AG04449 (cell line): ENCODE measurements at regions not wholly inside any gene's neighbourhood (a gene's known extent, or its start where the extent isn't known, plus 50 kb on each side); places are given as distances from the start of the nearest gene placed in this dataset.

Experiments used
- CTCF ChIA-PET: fragments of 350-600 bp; formaldehyde crosslinking; extraction: SDS; loops from one replicate; lab custom pipeline; 2021; ENCODE audit warnings: antibody characterized with exemption; lab: Yijun Ruan, JAX
- POLR2A ChIA-PET: fragments of 400-600, 350-600 bp; formaldehyde crosslinking; extraction: SDS; loops from one replicate; lab custom pipeline; 2020; ENCODE audit warnings: antibody characterized with exemption, inconsistent platforms; lab: Yijun Ruan, JAX
- DNase-seq: peaks from one replicate; pipeline ENCODE4 v3.0.0-alpha.2; 2010; ENCODE audit warnings: low read depth, low spot score
- H3K4me3 ChIP-seq: 2 replicates; pipeline ENCODE4 v1.5.1; 2011; ENCODE audit warnings: low read depth, mild to moderate bottlenecking, control low read depth, low read length
- TF ChIP-seq, protein P1 (sequence below): IDR thresholded peaks from one replicate; pipeline ENCODE4 v1.5.1; 2011; ENCODE audit warnings: mild to moderate bottlenecking, moderate library complexity, low read length, control low read depth, inconsistent platforms; ENCODE audit not compliant: insufficient read depth; ENCODE audit errors: missing control alignments

DNA sequence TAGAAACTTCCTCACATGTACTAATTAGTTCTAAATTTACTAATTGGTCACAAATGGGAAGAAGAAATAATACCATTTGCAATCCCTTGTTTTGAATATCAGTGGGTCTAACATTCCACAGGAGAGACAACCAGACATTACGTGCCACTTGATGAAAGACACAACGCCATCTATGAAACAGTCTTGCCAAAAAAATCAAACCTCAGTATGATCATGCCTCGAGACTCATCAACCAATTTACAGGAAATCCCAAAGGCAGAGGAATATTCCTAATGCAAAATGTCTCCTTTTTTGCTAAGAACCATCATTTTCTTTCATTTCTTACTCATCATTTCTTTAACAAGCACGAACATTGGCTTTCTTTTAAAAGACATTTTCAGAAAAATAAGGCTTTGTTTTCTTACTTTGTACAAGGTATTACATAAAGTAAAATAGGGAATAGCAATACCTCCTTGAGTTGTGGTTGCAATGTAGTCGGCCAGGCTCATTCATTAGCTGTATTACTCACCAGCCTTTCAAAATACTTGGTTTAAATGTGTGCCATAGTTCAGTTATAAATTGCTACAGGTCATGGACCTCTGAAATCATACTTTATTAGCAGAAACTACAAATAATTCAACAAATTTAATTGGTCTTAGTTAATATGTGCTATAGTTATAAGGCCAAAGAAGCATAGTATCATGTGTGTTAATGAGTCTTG is 436.2 kb upstream of the FLRT2 start:
- no peak overlapping the region for H3K4me3 ChIP-seq
- no peak for DNase-seq
- TF ChIP-seq, protein P1, sequence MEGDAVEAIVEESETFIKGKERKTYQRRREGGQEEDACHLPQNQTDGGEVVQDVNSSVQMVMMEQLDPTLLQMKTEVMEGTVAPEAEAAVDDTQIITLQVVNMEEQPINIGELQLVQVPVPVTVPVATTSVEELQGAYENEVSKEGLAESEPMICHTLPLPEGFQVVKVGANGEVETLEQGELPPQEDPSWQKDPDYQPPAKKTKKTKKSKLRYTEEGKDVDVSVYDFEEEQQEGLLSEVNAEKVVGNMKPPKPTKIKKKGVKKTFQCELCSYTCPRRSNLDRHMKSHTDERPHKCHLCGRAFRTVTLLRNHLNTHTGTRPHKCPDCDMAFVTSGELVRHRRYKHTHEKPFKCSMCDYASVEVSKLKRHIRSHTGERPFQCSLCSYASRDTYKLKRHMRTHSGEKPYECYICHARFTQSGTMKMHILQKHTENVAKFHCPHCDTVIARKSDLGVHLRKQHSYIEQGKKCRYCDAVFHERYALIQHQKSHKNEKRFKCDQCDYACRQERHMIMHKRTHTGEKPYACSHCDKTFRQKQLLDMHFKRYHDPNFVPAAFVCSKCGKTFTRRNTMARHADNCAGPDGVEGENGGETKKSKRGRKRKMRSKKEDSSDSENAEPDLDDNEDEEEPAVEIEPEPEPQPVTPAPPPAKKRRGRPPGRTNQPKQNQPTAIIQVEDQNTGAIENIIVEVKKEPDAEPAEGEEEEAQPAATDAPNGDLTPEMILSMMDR, result no peak
- ChIA-PET CTCF (interaction anchor here (2.0 kb wide), 1 partner anchor 434 kb away, joined by 4 read pairs; no protein-coding TSS in a partner anchor), POLR2A (no interaction called here)

DNA sequence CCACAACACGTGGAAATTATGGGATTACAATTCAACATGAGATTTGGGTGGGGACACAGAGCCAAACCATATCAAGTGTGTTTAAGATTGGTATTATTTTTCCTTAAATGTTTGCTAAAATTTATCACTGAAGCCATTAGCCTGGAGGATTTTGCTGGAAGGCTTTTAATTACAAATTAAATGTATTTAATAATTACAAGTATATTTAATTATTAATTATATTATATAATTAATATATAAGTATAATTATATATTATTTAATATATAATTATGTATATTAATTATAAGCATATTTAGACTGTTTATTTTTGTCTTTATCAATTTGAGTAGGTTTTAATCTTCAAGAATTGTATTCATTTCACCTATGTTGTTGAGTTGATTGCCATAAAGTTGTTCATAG is 427.4 kb upstream of the FLRT2 start:
- POLR2A ChIA-PET, result no interaction called here
- no peak for DNase-seq
- no peak overlapping the region for H3K4me3 ChIP-seq
- TF ChIP-seq, protein P1, result no peak
- CTCF ChIA-PET, result no interaction called here

DNA sequence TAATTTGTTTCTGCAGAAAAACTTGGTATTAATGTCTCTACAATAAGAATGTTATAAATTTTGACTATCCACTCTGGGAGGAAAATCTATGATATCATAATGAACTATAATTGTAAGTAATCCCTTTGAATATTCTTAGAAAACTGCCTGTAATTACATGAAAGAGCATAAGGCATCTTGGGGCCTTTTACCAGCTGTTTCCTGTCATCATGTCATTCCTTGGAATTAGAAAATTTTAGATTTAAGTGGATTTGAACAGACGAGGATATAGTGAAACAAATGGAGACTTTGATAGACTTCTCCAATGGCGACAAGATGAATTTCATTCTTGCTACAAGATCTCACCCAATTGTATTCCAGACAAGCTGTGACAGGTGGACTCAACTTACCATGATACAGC is 423.4 kb upstream of the FLRT2 start:
- TF ChIP-seq, protein P1, result no peak
- DNase-seq, result no peak
- CTCF ChIA-PET, result no interaction called here
- POLR2A ChIA-PET, result no interaction called here
- no peak overlapping the region for H3K4me3 ChIP-seq

DNA sequence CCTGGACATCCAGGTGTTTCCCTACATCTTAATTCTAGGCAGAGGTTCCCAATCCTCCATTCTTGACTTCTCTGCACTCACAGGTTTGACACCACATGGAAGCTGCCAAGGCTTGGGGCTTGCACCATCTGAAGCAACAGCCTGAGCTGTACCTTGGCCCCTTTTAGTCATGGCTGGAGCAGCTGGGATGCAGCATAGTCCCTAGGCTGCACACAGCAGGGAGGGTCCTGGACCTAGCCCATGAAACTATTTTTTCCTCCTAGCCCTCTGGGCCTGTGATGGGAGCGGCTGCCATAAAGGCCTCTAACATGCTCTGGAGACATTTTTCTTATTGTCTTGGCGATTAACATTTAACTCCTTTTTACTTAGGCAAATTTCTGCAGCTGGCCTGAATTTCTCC is 417.2 kb upstream of the FLRT2 start:
- TF ChIP-seq, protein P1, result no peak
- CTCF ChIA-PET, result no interaction called here
- H3K4me3 ChIP-seq, result no peak overlapping the region
- no peak for DNase-seq
- POLR2A ChIA-PET, result no interaction called here

DNA sequence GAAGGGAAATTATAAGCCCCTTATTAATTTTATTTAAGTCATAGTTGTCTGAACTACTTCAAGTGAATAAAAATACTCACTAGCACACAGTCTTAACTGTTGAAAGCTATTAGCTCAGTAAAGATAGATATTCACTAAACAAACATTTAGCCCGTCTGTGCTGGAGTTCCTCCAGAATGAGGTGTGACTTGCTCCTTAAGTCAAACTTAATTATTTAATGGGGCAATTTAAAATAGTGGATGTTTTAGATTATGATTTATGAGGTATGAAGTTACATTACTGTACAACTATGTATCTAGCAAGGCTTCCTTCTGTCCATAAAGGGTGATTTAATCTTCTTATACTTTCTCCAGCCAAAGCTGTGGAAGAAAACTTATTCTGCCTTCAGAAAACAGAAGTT is 414.0 kb upstream of the FLRT2 start:
- no peak overlapping the region for H3K4me3 ChIP-seq
- CTCF ChIA-PET, result no interaction called here
- DNase-seq, result no peak
- POLR2A ChIA-PET, result no interaction called here
- TF ChIP-seq, protein P1, result no peak

DNA sequence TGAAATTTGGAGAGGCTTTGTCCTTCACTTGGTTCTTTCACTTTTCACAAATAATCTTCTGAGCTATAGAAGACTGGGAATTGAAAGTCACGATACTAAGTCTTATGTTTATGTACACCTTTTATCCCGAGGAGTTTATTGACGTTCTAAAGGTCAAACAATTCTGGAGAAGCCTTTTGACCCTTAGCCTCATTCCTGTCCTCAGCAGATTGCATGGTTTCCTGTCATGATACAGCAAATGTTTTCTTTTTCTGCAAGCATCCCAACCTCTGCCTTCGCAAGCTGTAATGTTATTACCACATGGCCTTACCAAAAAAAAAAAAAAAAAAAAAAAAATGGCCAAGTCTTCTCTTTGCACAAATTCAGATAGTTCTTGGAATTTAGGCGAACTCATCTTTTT is 411.7 kb upstream of the FLRT2 start:
- no peak for DNase-seq
- TF ChIP-seq, protein P1, result no peak
- POLR2A ChIA-PET, result no interaction called here
- no peak overlapping the region for H3K4me3 ChIP-seq
- CTCF ChIA-PET, result no interaction called here
